Kidney (tissue), 13 donors: ENCODE measurements at regions not wholly inside any gene's neighbourhood (a gene's known extent, or its start where the extent isn't known, plus 50 kb on each side); places are given as distances from the start of the nearest gene placed in this dataset.
"Not testable (repeated sequence)": the region's sequence is repeated elsewhere in the genome, so short reads cannot be mapped to it uniquely, and the experiment has no call there.

ENCODE experiments used
- DNase-seq, 5 donors: peaks; one replicate each; pipeline ENCODE4 v3.0.0-alpha.2; 2013 to 2020
- FAIRE-seq: peaks from 2 replicates; lab custom pipeline; 2012; peaks lifted over from hg19 to GRCh38; lab: Jason Lieb, UNC
- H3K27ac ChIP-seq, 2 donors: one replicate each; pipeline ENCODE4 v1.7.0; 2013; ENCODE audit warnings: low read depth in 2 of 2, low read length in 2 of 2, inconsistent platforms in 1 of 2
- H3K27me3 ChIP-seq: one replicate; pipeline ENCODE4 v1.7.1; 2013; ENCODE audit warnings: low read length, inconsistent platforms; ENCODE audit not compliant: control insufficient read depth, insufficient read depth
- H3K36me3 ChIP-seq, 3 donors: one replicate each; pipeline versions ENCODE4 v1.7.0 to v1.7.1; 2013; ENCODE audit warnings: low read length in 3 of 3, control low read depth in 1 of 3, inconsistent platforms in 1 of 3; ENCODE audit not compliant: insufficient read depth in 3 of 3, control insufficient read depth in 2 of 3
- H3K4me1 ChIP-seq, 3 donors: one replicate each; pipeline versions ENCODE4 v1.7.0 to v1.7.1; 2013; ENCODE audit warnings: low read length in 3 of 3, inconsistent platforms in 1 of 3, low read depth in 1 of 3; ENCODE audit not compliant: control insufficient read depth in 2 of 3, insufficient read depth in 2 of 3
- H3K4me3 ChIP-seq, 3 donors: one replicate each; pipeline versions ENCODE4 v1.7.0 to v1.8.1; 2013; ENCODE audit warnings: low read length in 3 of 3, control low read depth in 1 of 3, inconsistent platforms in 1 of 3
- H3K9ac ChIP-seq, 3 donors: one replicate each; pipeline versions ENCODE4 v1.7.0 to v1.7.1; 2013; ENCODE audit warnings: low read length in 3 of 3, control low read depth in 1 of 3, inconsistent platforms in 1 of 3
- H3K9me3 ChIP-seq, 3 donors: one replicate each; pipeline versions ENCODE4 v1.7.0 to v1.7.1; 2013; ENCODE audit warnings: low read length in 3 of 3, control low read depth in 1 of 3, inconsistent platforms in 1 of 3; ENCODE audit not compliant: control insufficient read depth in 2 of 3, insufficient read depth in 1 of 3
- intact Hi-C: fragments of 100-400 bp; cut with DNase I; formaldehyde crosslinking; loops from one replicate; pipeline ENCODE4 v1.11.1; 2022
- TF ChIP-seq, protein P1 (sequence below): IDR thresholded peaks from 3 replicates; pipeline ENCODE4 v1.5.1; 2012; ENCODE audit warnings: mild to moderate bottlenecking, moderate library complexity, borderline replicate concordance; ENCODE audit not compliant: insufficient read depth; ENCODE audit errors: extremely low read depth
- donor health status: control.
- donor health status: control.
- donor health status: control.
- donor health status: control.
- donor health status: control.
- donor health status: DM: yes; HTN: yes; CAD: no.
- donor health status: Normal renal cell carcinoma (clear cell type).

DNA sequence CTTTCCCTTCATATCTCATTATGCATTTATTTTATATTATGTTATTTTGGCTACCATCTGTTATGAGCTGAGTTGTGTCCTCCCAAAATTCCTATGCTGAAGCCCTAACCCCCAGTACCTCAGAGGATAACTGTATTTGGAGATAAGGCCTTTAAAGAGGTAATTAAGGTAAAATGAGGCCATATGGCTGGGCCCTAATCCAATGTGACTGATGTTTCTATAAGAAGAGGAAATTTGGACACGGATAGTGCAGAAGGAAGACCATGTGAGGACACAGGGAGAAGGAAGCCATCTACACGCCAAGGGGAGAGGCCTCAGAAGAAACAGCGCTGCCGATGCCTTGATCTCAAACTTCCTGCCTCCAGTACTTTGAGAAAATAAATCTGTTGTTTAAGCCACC lies 557.7 kb upstream of the CDH5 start:
- H3K27ac ChIP-seq = no peak overlapping the region
- no peaks in the 10 kb centered on the region for H3K4me1 ChIP-seq
- no peaks in the 10 kb centered on the region for H3K9me3 ChIP-seq
- TF ChIP-seq, protein P1, sequence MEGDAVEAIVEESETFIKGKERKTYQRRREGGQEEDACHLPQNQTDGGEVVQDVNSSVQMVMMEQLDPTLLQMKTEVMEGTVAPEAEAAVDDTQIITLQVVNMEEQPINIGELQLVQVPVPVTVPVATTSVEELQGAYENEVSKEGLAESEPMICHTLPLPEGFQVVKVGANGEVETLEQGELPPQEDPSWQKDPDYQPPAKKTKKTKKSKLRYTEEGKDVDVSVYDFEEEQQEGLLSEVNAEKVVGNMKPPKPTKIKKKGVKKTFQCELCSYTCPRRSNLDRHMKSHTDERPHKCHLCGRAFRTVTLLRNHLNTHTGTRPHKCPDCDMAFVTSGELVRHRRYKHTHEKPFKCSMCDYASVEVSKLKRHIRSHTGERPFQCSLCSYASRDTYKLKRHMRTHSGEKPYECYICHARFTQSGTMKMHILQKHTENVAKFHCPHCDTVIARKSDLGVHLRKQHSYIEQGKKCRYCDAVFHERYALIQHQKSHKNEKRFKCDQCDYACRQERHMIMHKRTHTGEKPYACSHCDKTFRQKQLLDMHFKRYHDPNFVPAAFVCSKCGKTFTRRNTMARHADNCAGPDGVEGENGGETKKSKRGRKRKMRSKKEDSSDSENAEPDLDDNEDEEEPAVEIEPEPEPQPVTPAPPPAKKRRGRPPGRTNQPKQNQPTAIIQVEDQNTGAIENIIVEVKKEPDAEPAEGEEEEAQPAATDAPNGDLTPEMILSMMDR = no peak
- no peak for FAIRE-seq
- no peaks in the 10 kb centered on the region for H3K27me3 ChIP-seq
- no peaks in the 10 kb centered on the region for H3K36me3 ChIP-seq
- peak in 1 of 5 donors; percentile 14 for DNase-seq
- intact Hi-C loops = no loop called here
- no peak overlapping the region for H3K4me3 ChIP-seq
- H3K9ac ChIP-seq = no peak overlapping the region

DNA sequence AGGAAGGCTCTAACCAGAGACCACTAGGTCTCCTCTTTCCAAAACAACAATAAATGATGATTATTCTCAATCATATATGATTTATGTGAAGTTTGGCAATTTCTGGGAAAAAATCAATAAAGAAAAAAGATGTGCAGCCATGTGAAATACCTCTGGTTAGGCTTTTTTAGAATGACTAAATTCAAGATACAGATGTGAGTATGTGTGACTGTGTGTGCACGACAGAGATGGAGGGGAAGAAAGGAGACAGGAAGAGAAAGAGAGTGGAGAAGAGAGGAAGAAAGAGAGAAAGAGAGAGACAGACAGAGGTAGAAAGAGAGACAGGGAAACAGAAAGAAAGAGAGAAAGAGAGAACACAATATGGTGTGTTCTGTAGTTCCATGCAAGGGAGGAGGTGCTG lies 558.6 kb upstream of the CDH5 start:
- TF ChIP-seq, protein P1 = no peak
- Histone ChIP-seq H3K9ac (no peak overlapping the region), H3K36me3 (no peaks in the 10 kb centered on the region), H3K4me3 (no peak overlapping the region), H3K27me3 (no peaks in the 10 kb centered on the region), H3K4me1 (no peaks in the 10 kb centered on the region), H3K27ac (no peak overlapping the region), H3K9me3 (no peaks in the 10 kb centered on the region)
- intact Hi-C loops = no loop called here
- FAIRE-seq (no peak), DNase-seq (no peak)

DNA sequence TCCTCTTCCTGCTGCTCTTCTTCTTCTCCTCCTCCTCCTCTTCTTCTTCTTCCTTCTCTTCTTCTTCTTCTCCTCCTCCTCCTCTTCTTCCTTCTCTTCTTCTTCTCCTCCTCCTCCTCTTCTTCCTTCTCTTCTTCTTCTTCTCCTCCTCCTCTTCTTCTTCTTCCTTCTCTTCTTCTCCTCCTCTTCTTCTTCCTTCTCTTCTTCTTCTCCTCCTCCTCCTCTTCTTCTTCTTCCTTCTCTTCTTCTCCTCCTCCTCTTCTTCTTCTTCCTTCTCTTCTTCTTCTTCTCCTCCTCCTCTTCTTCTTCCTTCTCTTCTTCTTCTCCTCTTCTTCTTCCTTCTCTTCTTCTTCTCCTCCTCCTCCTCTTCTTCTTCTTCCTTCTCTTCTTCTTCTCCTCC lies 560.8 kb upstream of the CDH5 start:
- H3K9ac ChIP-seq, FAIRE-seq, intact Hi-C loops, H3K9me3 ChIP-seq, H3K27me3 ChIP-seq, H3K27ac ChIP-seq, H3K4me1 ChIP-seq, H3K4me3 ChIP-seq, H3K36me3 ChIP-seq, DNase-seq: not testable (repeated sequence)

DNA sequence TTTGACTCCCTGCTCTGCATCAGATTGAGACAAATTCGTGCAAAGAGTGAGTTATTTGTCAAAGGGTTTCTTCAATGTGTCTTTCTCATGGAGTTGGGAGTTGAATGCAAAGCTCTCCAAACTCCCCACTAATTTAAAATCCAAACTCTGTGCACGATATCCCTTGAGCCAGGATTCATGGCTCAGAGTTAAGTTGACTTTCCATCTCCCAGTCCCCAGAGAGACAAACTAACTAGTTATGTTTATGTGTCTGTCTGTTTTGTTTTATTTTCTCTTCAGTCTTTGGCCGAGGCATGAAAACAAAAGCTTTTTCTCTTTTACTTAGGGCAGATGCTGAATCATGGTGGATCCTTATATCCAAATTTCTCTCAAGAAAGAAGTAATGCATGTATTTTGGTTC lies 570.0 kb upstream of the CDH5 start:
- FAIRE-seq (no peak), DNase-seq (no peak)
- no peak overlapping the region for H3K27ac ChIP-seq
- no peak overlapping the region for H3K9ac ChIP-seq
- H3K4me1 ChIP-seq = no peaks in the 10 kb centered on the region
- TF ChIP-seq, protein P1 = no peak
- intact Hi-C loops = no loop called here
- no peaks in the 10 kb centered on the region for H3K36me3 ChIP-seq
- no peaks in the 10 kb centered on the region for H3K9me3 ChIP-seq
- no peaks in the 10 kb centered on the region for H3K27me3 ChIP-seq
- no peak overlapping the region for H3K4me3 ChIP-seq
